ENCODE measurements at regions not wholly inside any gene's neighbourhood (a gene's known extent, or its start where the extent isn't known, plus 50 kb on each side); places are given as distances from the start of the nearest gene placed in this dataset.

GRCh38 chr18:47615043-47615442 is 315.4 kb downstream of the SMAD2 start:
- Histone ChIP-seq H3K36me3 (ENCODE audit: control insufficient read depth in 2 of 2, extremely low read depth in 1 of 2, insufficient read depth in 1 of 2, low read length in 1 of 2) (no peaks in the 10 kb centered on the region), H3K27ac (ENCODE audit: low read length) (no peak overlapping the region), H3K4me3 (ENCODE audit: control insufficient read depth in 1 of 2, extremely low read depth in 1 of 2, low read length in 1 of 2) (no peak overlapping the region), H3K27me3 (replicated peaks in 1 of 2; ENCODE audit: control insufficient read depth in 2 of 2, extremely low read depth in 1 of 2, insufficient read depth in 2 of 2, low read length in 1 of 2) (peaks cover 2 to 16% of the 10 kb centered on the region in 2 experiments), H3K9me3 (no peaks in the 10 kb centered on the region), H3K4me1 (ENCODE audit: control insufficient read depth in 1 of 2, extremely low read depth in 1 of 2, insufficient read depth in 2 of 2, low read length in 2 of 2) (no peaks in the 10 kb centered on the region)
- H3K27ac Mint-ChIP-seq: no peak overlapping the region
- WGBS (ENCODE audit: insufficient coverage): no CpG with 5 or more reads among the region's 2 CpGs
- POLR2A ChIA-PET: no interaction called here
- H3K27me3 Mint-ChIP-seq: peaks cover 10 to 29% of the 10 kb centered on the region in 2 donors
- peaks cover 0 to 11% (median 4%) of the 10 kb centered on the region in 3 donors for H3K9me3 Mint-ChIP-seq
- no peak for ATAC-seq (replicated peaks in 1 of 4)
- CTCF ChIA-PET: no interaction called here
- H3K4me1 Mint-ChIP-seq: no peaks in the 10 kb centered on the region
- H3K36me3 Mint-ChIP-seq: no peaks in the 10 kb centered on the region
- H3K4me3 Mint-ChIP-seq: no peak overlapping the region
- DNase-seq: no peak

GRCh38 chr18:47613929-47614328 is 316.5 kb downstream of the SMAD2 start:
- ATAC-seq (replicated peaks in 1 of 4) (no peak), DNase-seq (no peak)
- Histone ChIP-seq H3K36me3 (ENCODE audit: control insufficient read depth in 2 of 2, extremely low read depth in 1 of 2, insufficient read depth in 1 of 2, low read length in 1 of 2) (no peaks in the 10 kb centered on the region), H3K27ac (ENCODE audit: low read length) (no peak overlapping the region), H3K4me3 (ENCODE audit: control insufficient read depth in 1 of 2, extremely low read depth in 1 of 2, low read length in 1 of 2) (no peak overlapping the region), H3K9me3 (no peaks in the 10 kb centered on the region), H3K27me3 (replicated peaks in 1 of 2; ENCODE audit: control insufficient read depth in 2 of 2, extremely low read depth in 1 of 2, insufficient read depth in 2 of 2, low read length in 1 of 2) (peaks cover 2 to 10% of the 10 kb centered on the region in 2 experiments), H3K4me1 (ENCODE audit: control insufficient read depth in 1 of 2, extremely low read depth in 1 of 2, insufficient read depth in 2 of 2, low read length in 2 of 2) (no peaks in the 10 kb centered on the region)
- H3K4me1 Mint-ChIP-seq: no peaks in the 10 kb centered on the region
- ChIA-PET CTCF (no interaction called here), POLR2A (no interaction called here)
- H3K36me3 Mint-ChIP-seq: no peaks in the 10 kb centered on the region
- H3K4me3 Mint-ChIP-seq: no peak overlapping the region
- peaks cover 4 to 23% of the 10 kb centered on the region in 2 donors for H3K27me3 Mint-ChIP-seq
- no peak overlapping the region for H3K27ac Mint-ChIP-seq
- peaks cover 0 to 11% (median 4%) of the 10 kb centered on the region in 3 donors for H3K9me3 Mint-ChIP-seq

GRCh38 chr18:47611649-47612048 is 318.8 kb downstream of the SMAD2 start:
- no peaks in the 10 kb centered on the region for H3K9me3 ChIP-seq
- ATAC-seq (replicated peaks in 1 of 4): no peak
- CTCF ChIA-PET: no interaction called here
- Mint-ChIP-seq H3K36me3 (no peaks in the 10 kb centered on the region), H3K4me1 (no peaks in the 10 kb centered on the region), H3K27me3 (peaks cover 2 to 16% of the 10 kb centered on the region in 2 donors), H3K9me3 (peaks cover 0 to 11% (median 4%) of the 10 kb centered on the region in 3 donors), H3K27ac (no peak overlapping the region), H3K4me3 (no peak overlapping the region)
- H3K4me3 ChIP-seq (ENCODE audit: control insufficient read depth in 1 of 2, extremely low read depth in 1 of 2, low read length in 1 of 2): no peak overlapping the region
- H3K4me1 ChIP-seq (ENCODE audit: control insufficient read depth in 1 of 2, extremely low read depth in 1 of 2, insufficient read depth in 2 of 2, low read length in 2 of 2): no peaks in the 10 kb centered on the region
- no CpG with 5 or more reads among the region's 3 CpGs for WGBS (ENCODE audit: insufficient coverage)
- no peak for DNase-seq
- no peaks in the 10 kb centered on the region for H3K36me3 ChIP-seq (ENCODE audit: control insufficient read depth in 2 of 2, extremely low read depth in 1 of 2, insufficient read depth in 1 of 2, low read length in 1 of 2)
- H3K27ac ChIP-seq (ENCODE audit: low read length): no peak overlapping the region
- peaks cover 2% of the 10 kb centered on the region in 2 experiments for H3K27me3 ChIP-seq (replicated peaks in 1 of 2; ENCODE audit: control insufficient read depth in 2 of 2, extremely low read depth in 1 of 2, insufficient read depth in 2 of 2, low read length in 1 of 2)
- POLR2A ChIA-PET: no interaction called here

- ChIA-PET CTCF (no interaction called here), POLR2A (no interaction called here)
- no peak overlapping the region for H3K27ac Mint-ChIP-seq
- DNase-seq: no peak
- H3K4me1 ChIP-seq (ENCODE audit: control insufficient read depth in 1 of 2, extremely low read depth in 1 of 2, insufficient read depth in 2 of 2, low read length in 2 of 2): no peaks in the 10 kb centered on the region
- no peaks in the 10 kb centered on the region for H3K36me3 ChIP-seq (ENCODE audit: control insufficient read depth in 2 of 2, extremely low read depth in 1 of 2, insufficient read depth in 1 of 2, low read length in 1 of 2)
- peaks cover 6 to 7% of the 10 kb centered on the region in 2 donors for H3K27me3 Mint-ChIP-seq
- H3K9me3 ChIP-seq: no peaks in the 10 kb centered on the region
- no peak overlapping the region for H3K27ac ChIP-seq (ENCODE audit: low read length)
- WGBS (ENCODE audit: insufficient coverage): 92% methylated on average over 4 of the region's 5 CpGs
- no peak for ATAC-seq (replicated peaks in 1 of 4)
- H3K4me3 Mint-ChIP-seq: no peak overlapping the region
- H3K36me3 Mint-ChIP-seq: no peaks in the 10 kb centered on the region
- peaks cover 0 to 8% of the 10 kb centered on the region in 2 experiments for H3K27me3 ChIP-seq (replicated peaks in 1 of 2; ENCODE audit: control insufficient read depth in 2 of 2, extremely low read depth in 1 of 2, insufficient read depth in 2 of 2, low read length in 1 of 2)
- H3K4me1 Mint-ChIP-seq: no peaks in the 10 kb centered on the region
- peaks cover 0 to 7% (median 4%) of the 10 kb centered on the region in 3 donors for H3K9me3 Mint-ChIP-seq
- H3K4me3 ChIP-seq (ENCODE audit: control insufficient read depth in 1 of 2, extremely low read depth in 1 of 2, low read length in 1 of 2): no peak overlapping the region
These were observed 323.9 kb downstream of the SMAD2 start for GRCh38 chr18:47606526-47606925.

- POLR2A ChIA-PET: no interaction called here
- H3K27me3 Mint-ChIP-seq: peaks cover 6 to 7% of the 10 kb centered on the region in 2 donors
- Histone ChIP-seq H3K27ac (ENCODE audit: low read length) (no peak overlapping the region), H3K36me3 (ENCODE audit: control insufficient read depth in 2 of 2, extremely low read depth in 1 of 2, insufficient read depth in 1 of 2, low read length in 1 of 2) (no peaks in the 10 kb centered on the region), H3K4me1 (ENCODE audit: control insufficient read depth in 1 of 2, extremely low read depth in 1 of 2, insufficient read depth in 2 of 2, low read length in 2 of 2) (no peaks in the 10 kb centered on the region), H3K4me3 (ENCODE audit: control insufficient read depth in 1 of 2, extremely low read depth in 1 of 2, low read length in 1 of 2) (no peak overlapping the region), H3K27me3 (replicated peaks in 1 of 2; ENCODE audit: control insufficient read depth in 2 of 2, extremely low read depth in 1 of 2, insufficient read depth in 2 of 2, low read length in 1 of 2) (peaks cover 0 to 10% of the 10 kb centered on the region in 2 experiments), H3K9me3 (no peaks in the 10 kb centered on the region)
- H3K27ac Mint-ChIP-seq: no peak overlapping the region
- ATAC-seq (replicated peaks in 1 of 4): no peak
- H3K4me1 Mint-ChIP-seq: no peaks in the 10 kb centered on the region
- peaks cover 0 to 4% (median 0%) of the 10 kb centered on the region in 3 donors for H3K9me3 Mint-ChIP-seq
- no peak overlapping the region for H3K4me3 Mint-ChIP-seq
- no peaks in the 10 kb centered on the region for H3K36me3 Mint-ChIP-seq
- no CpG with 5 or more reads among the region's 1 CpG for WGBS (ENCODE audit: insufficient coverage)
- no peak for DNase-seq
- CTCF ChIA-PET: no interaction called here
These were observed 325.4 kb downstream of the SMAD2 start for GRCh38 chr18:47605093-47605492.

GRCh38 chr18:47604021-47604420 is 326.4 kb downstream of the SMAD2 start:
- DNase-seq: no peak
- no peaks in the 10 kb centered on the region for H3K9me3 ChIP-seq
- ATAC-seq (replicated peaks in 1 of 4): no peak
- H3K4me3 Mint-ChIP-seq: no peak overlapping the region
- H3K4me1 ChIP-seq (ENCODE audit: control insufficient read depth in 1 of 2, extremely low read depth in 1 of 2, insufficient read depth in 2 of 2, low read length in 2 of 2): no peaks in the 10 kb centered on the region
- H3K27ac Mint-ChIP-seq: no peak overlapping the region
- 83% methylated on average over 1 of the region's 5 CpGs for WGBS (ENCODE audit: insufficient coverage)
- CTCF ChIA-PET: interaction anchor here in 1 of 2 donors (0.6 kb wide), 1 partner anchor 435 kb away, joined by 3 read pairs; no protein-coding TSS in a partner anchor
- POLR2A ChIA-PET: no interaction called here
- peaks cover 0 to 4% (median 0%) of the 10 kb centered on the region in 3 donors for H3K9me3 Mint-ChIP-seq
- no peaks in the 10 kb centered on the region for H3K36me3 ChIP-seq (ENCODE audit: control insufficient read depth in 2 of 2, extremely low read depth in 1 of 2, insufficient read depth in 1 of 2, low read length in 1 of 2)
- H3K4me1 Mint-ChIP-seq: no peaks in the 10 kb centered on the region
- peaks cover 0 to 10% of the 10 kb centered on the region in 2 experiments for H3K27me3 ChIP-seq (replicated peaks in 1 of 2; ENCODE audit: control insufficient read depth in 2 of 2, extremely low read depth in 1 of 2, insufficient read depth in 2 of 2, low read length in 1 of 2)
- H3K27me3 Mint-ChIP-seq: peaks cover 6 to 7% of the 10 kb centered on the region in 2 donors
- no peaks in the 10 kb centered on the region for H3K36me3 Mint-ChIP-seq
- H3K4me3 ChIP-seq (ENCODE audit: control insufficient read depth in 1 of 2, extremely low read depth in 1 of 2, low read length in 1 of 2): no peak overlapping the region
- H3K27ac ChIP-seq (ENCODE audit: low read length): no peak overlapping the region

GRCh38 chr18:47603158-47603557 is 327.3 kb downstream of the SMAD2 start:
- Mint-ChIP-seq H3K9me3 (peaks cover 0 to 4% (median 0%) of the 10 kb centered on the region in 3 donors), H3K36me3 (no peaks in the 10 kb centered on the region), H3K27ac (no peak overlapping the region), H3K4me1 (no peaks in the 10 kb centered on the region), H3K27me3 (peaks cover 8% of the 10 kb centered on the region in 2 donors), H3K4me3 (no peak overlapping the region)
- peaks cover 0 to 10% of the 10 kb centered on the region in 2 experiments for H3K27me3 ChIP-seq (replicated peaks in 1 of 2; ENCODE audit: control insufficient read depth in 2 of 2, extremely low read depth in 1 of 2, insufficient read depth in 2 of 2, low read length in 1 of 2)
- DNase-seq (no peak), ATAC-seq (replicated peaks in 1 of 4) (no peak)
- WGBS (ENCODE audit: insufficient coverage): no CpG with 5 or more reads among the region's 1 CpG
- ChIA-PET CTCF (no interaction called here), POLR2A (no interaction called here)
- no peak overlapping the region for H3K4me3 ChIP-seq (ENCODE audit: control insufficient read depth in 1 of 2, extremely low read depth in 1 of 2, low read length in 1 of 2)
- no peaks in the 10 kb centered on the region for H3K4me1 ChIP-seq (ENCODE audit: control insufficient read depth in 1 of 2, extremely low read depth in 1 of 2, insufficient read depth in 2 of 2, low read length in 2 of 2)
- H3K36me3 ChIP-seq (ENCODE audit: control insufficient read depth in 2 of 2, extremely low read depth in 1 of 2, insufficient read depth in 1 of 2, low read length in 1 of 2): no peaks in the 10 kb centered on the region
- no peak overlapping the region for H3K27ac ChIP-seq (ENCODE audit: low read length)
- no peaks in the 10 kb centered on the region for H3K9me3 ChIP-seq
